ENCODE measurements at regions not wholly inside any gene's neighbourhood (a gene's known extent, or its start where the extent isn't known, plus 50 kb on each side); places are given as distances from the start of the nearest gene placed in this dataset.

- 66 to 68% methylated on average over 3 of the region's 3 CpGs for WGBS, 2 donors
- H3K27me3 ChIP-seq: no peaks in the 10 kb centered on the region
- H3K4me1 ChIP-seq: peaks cover 0 to 10% (median 0%) of the 10 kb centered on the region in 3 donors
- H3K4me3 ChIP-seq: no peak overlapping the region
- intact Hi-C loops (cut with DNase I): no loop called here
- DNase-seq: no peak
- H3K36me3 ChIP-seq: no peaks in the 10 kb centered on the region
- TF ChIP-seq POLR2A (IDR thresholded peaks at IDR 0.05): no peak
- TF ChIP-seq CTCF (IDR thresholded peaks at IDR 0.05): no peak
- no peaks in the 10 kb centered on the region for H3K9me3 ChIP-seq
- H3K27ac ChIP-seq: peak overlapping the region in 1 of 4 donors; percentile 13
Observed at GRCh38 chr12:59122784-59123183, 202.5 kb upstream of the LRIG3 start.

DNA sequence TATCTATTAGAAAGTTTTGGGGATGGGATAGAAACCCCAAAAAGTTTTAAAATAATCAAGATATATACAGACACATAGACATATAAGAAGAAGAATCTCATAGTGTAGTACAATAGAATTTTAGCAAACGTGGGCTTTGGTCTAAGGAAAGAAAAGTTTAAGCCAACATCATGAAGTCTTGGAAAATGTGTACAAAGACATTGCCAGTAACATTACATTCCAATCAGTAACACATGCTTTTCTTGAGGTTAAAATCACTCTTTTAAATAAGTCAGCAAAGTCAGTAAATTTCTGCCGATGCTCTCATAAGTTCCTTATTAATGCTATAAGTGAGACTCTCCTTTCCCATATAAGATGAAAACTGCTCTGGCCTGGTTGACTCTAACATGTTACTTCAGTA lies 201.1 kb upstream of the LRIG3 start:
- TF ChIP-seq POLR2A (IDR thresholded peaks at IDR 0.05) (no peak), CTCF (IDR thresholded peaks at IDR 0.05) (no peak)
- Histone ChIP-seq H3K27ac (no peak overlapping the region), H3K36me3 (no peaks in the 10 kb centered on the region), H3K9me3 (no peaks in the 10 kb centered on the region), H3K4me3 (no peak overlapping the region), H3K4me1 (peaks cover 0 to 10% (median 0%) of the 10 kb centered on the region in 3 donors), H3K27me3 (no peaks in the 10 kb centered on the region)
- intact Hi-C loops (cut with DNase I): no loop called here
- DNase-seq: no peak
- 55 to 82% methylated on average over 2 of the region's 2 CpGs for WGBS, 2 donors

- H3K27ac ChIP-seq: no peak overlapping the region
- H3K4me3 ChIP-seq: no peak overlapping the region
- 82 to 95% methylated on average over 2 of the region's 2 CpGs for WGBS, 2 donors
- peaks cover 0 to 10% (median 0%) of the 10 kb centered on the region in 3 donors for H3K4me1 ChIP-seq
- no peaks in the 10 kb centered on the region for H3K9me3 ChIP-seq
- DNase-seq: no peak
- H3K27me3 ChIP-seq: no peaks in the 10 kb centered on the region
- no peak for TF ChIP-seq POLR2A (IDR thresholded peaks at IDR 0.05)
- no peak for TF ChIP-seq CTCF (IDR thresholded peaks at IDR 0.05)
- no peaks in the 10 kb centered on the region for H3K36me3 ChIP-seq
- intact Hi-C loops (cut with DNase I): no loop called here
Observed at GRCh38 chr12:59119676-59120075, 199.4 kb upstream of the LRIG3 start.

DNA sequence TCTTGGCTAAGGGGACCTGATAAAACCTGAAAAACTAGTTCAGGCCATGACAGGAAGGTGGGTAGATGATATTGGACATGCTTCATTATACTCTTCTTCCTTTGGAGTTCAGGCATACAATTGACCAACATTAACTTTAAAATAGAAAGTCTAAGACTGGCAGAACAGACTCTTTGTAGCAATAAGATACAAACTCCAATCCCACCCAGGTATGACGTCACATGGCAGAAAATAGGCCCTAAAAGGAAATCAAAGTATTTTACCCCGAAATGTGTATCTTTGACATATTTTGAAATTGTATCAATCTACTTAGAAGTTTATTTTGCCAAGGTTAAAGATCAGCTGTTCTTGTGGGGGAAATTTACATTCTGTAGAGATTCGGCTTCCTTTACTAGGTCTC lies 198.1 kb upstream of the LRIG3 start:
- intact Hi-C loops (cut with DNase I): no loop called here
- Histone ChIP-seq H3K4me1 (peaks cover 0 to 20% (median 4%) of the 10 kb centered on the region in 3 donors), H3K9me3 (no peaks in the 10 kb centered on the region), H3K27me3 (no peaks in the 10 kb centered on the region), H3K27ac (no peak overlapping the region), H3K4me3 (no peak overlapping the region), H3K36me3 (no peaks in the 10 kb centered on the region)
- TF ChIP-seq CTCF (IDR thresholded peaks at IDR 0.05): no peak
- no peak for DNase-seq
- WGBS, 2 donors: 76 to 89% methylated on average over 3 of the region's 3 CpGs

GRCh38 chr12:59115995-59116394 lies 195.7 kb upstream of the LRIG3 start:
- Histone ChIP-seq H3K27me3 (no peaks in the 10 kb centered on the region), H3K4me1 (peaks cover 0 to 20% (median 4%) of the 10 kb centered on the region in 3 donors), H3K9me3 (no peaks in the 10 kb centered on the region), H3K27ac (no peak overlapping the region), H3K36me3 (no peaks in the 10 kb centered on the region), H3K4me3 (no peak overlapping the region)
- intact Hi-C loops (cut with DNase I): no loop called here
- DNase-seq: no peak
- 73 to 83% methylated on average over 1 of the region's 1 CpG for WGBS, 2 donors
- TF ChIP-seq CTCF (IDR thresholded peaks at IDR 0.05) (no peak), POLR2A (IDR thresholded peaks at IDR 0.05) (no peak)

Data from esophagus squamous epithelium (tissue), 5 donors.